SH-SY5Y (cell line): ENCODE measurements at regions not wholly inside any gene's neighbourhood (a gene's known extent, or its start where the extent isn't known, plus 50 kb on each side); places are given as distances from the start of the nearest gene placed in this dataset.

Experiments
- GATA2 ChIP-seq: IDR thresholded peaks from 2 replicates; pipeline ENCODE4 v1.6.1; 2011; ENCODE audit warnings: mild to moderate bottlenecking, low read depth, low read length
- GATA3 ChIP-seq: IDR thresholded peaks from 2 replicates; pipeline ENCODE4 v1.6.1; 2011; ENCODE audit warnings: low read depth, mild to moderate bottlenecking, low read length, moderate library complexity

GRCh38 chr11:112620621-112621394, 340.4 kb upstream of the NCAM1 start:
- TF ChIP-seq GATA3 (no peak), GATA2 (no peak)
